ENCODE measurements at regions not wholly inside any gene's neighbourhood (a gene's known extent, or its start where the extent isn't known, plus 50 kb on each side); places are given as distances from the start of the nearest gene placed in this dataset.
"Not testable (repeated sequence)": the region's sequence is repeated elsewhere in the genome, so short reads cannot be mapped to it uniquely, and the experiment has no call there.

GRCh38 chr1:194081444-194081843 lies 895.0 kb upstream of the B3GALT2 start:
- no peak for DNase-seq

GRCh38 chr1:194080826-194081225 lies 894.4 kb upstream of the B3GALT2 start:
- DNase-seq = no peak

GRCh38 chr1:194078765-194079164 lies 892.4 kb upstream of the B3GALT2 start:
- no peak for DNase-seq

GRCh38 chr1:194076646-194077045 lies 890.2 kb upstream of the B3GALT2 start:
- DNase-seq = no peak

- no peak for DNase-seq
Observed at GRCh38 chr1:194073833-194074232, 887.4 kb upstream of the B3GALT2 start.

GRCh38 chr1:194071205-194071604 lies 884.8 kb upstream of the B3GALT2 start:
- no peak for DNase-seq

- DNase-seq = no peak
Observed at GRCh38 chr1:194069831-194070218, 883.4 kb upstream of the B3GALT2 start.

- DNase-seq = no peak
Observed at GRCh38 chr1:194069168-194069830, 882.9 kb upstream of the B3GALT2 start.

GRCh38 chr1:194068446-194069167 lies 882.2 kb upstream of the B3GALT2 start:
- no peak for DNase-seq

- DNase-seq = no peak
Observed at GRCh38 chr1:194067772-194068171, 881.4 kb upstream of the B3GALT2 start.

- DNase-seq = no peak
Observed at GRCh38 chr1:194062962-194063361, 876.5 kb upstream of the B3GALT2 start.

- DNase-seq = no peak
Observed at GRCh38 chr1:194062526-194062925, 876.1 kb upstream of the B3GALT2 start.

GRCh38 chr1:194060481-194060880 lies 874.1 kb upstream of the B3GALT2 start:
- DNase-seq = no peak

GRCh38 chr1:194058268-194058667 lies 871.9 kb upstream of the B3GALT2 start:
- not testable (repeated sequence) for DNase-seq

GRCh38 chr1:194056169-194056568 lies 869.8 kb upstream of the B3GALT2 start:
- peak; percentile 68 for DNase-seq

GRCh38 chr1:194055536-194055935 lies 869.1 kb upstream of the B3GALT2 start:
- no peak for DNase-seq

- DNase-seq = peak; percentile 12
Observed at GRCh38 chr1:194052514-194053338, 866.3 kb upstream of the B3GALT2 start.

GRCh38 chr1:194047921-194048320 lies 861.5 kb upstream of the B3GALT2 start:
- DNase-seq = no peak

GRCh38 chr1:194047206-194047605 lies 860.8 kb upstream of the B3GALT2 start:
- no peak for DNase-seq

- DNase-seq = no peak
Observed at GRCh38 chr1:194045416-194045815, 859.0 kb upstream of the B3GALT2 start.

- DNase-seq = no peak
Observed at GRCh38 chr1:194044892-194045291, 858.5 kb upstream of the B3GALT2 start.

GRCh38 chr1:194043984-194044755 lies 857.8 kb upstream of the B3GALT2 start:
- no peak for DNase-seq

GRCh38 chr1:194042736-194043135 lies 856.3 kb upstream of the B3GALT2 start:
- DNase-seq = no peak

All from CD4-positive, alpha-beta T cell treated with Interleukin-21 for 1 hour (primary cell).